ENCODE measurements at regions not wholly inside any gene's neighbourhood (a gene's known extent, or its start where the extent isn't known, plus 50 kb on each side); places are given as distances from the start of the nearest gene placed in this dataset.

GRCh38 chr14:71308671-71309070, 401.4 kb downstream of the PCNX1 start:
- H2AFZ ChIP-seq (ENCODE audit: low read depth, low read length): no peak overlapping the region
- DNase-seq (ENCODE audit: low read depth) (no peak), FAIRE-seq (no peak)
- H3K4me3 Mint-ChIP-seq (ENCODE audit: unreplicated experiment): no peak overlapping the region
- no peak overlapping the region for H3K4me2 ChIP-seq (ENCODE audit: low read length)
- H3K36me3 ChIP-seq (ENCODE audit: insufficient read depth, low read length): no peaks in the 10 kb centered on the region
- peaks cover 7% of the 10 kb centered on the region for H3K9me3 ChIP-seq (ENCODE audit: insufficient read depth, low read depth, low read length)
- H3K9ac ChIP-seq (ENCODE audit: low read length): no peak overlapping the region
- H3K36me3 Mint-ChIP-seq (ENCODE audit: low read depth, unreplicated experiment): peaks cover 5% of the 10 kb centered on the region
- no peaks in the 10 kb centered on the region for H3K4me1 ChIP-seq (ENCODE audit: insufficient read depth, low read length)
- H3K27me3 ChIP-seq (ENCODE audit: insufficient read depth, low read length): no peaks in the 10 kb centered on the region
- H3K4me3 ChIP-seq (ENCODE audit: insufficient read depth, low read depth, low read length): no peak overlapping the region
- peaks cover 28% of the 10 kb centered on the region for H3K9me3 Mint-ChIP-seq (ENCODE audit: unreplicated experiment)
- no peaks in the 10 kb centered on the region for H3K79me2 ChIP-seq (ENCODE audit: insufficient read depth, low read length)
- H3K4me1 Mint-ChIP-seq (ENCODE audit: low read depth, unreplicated experiment): no peaks in the 10 kb centered on the region
- H3K27me3 Mint-ChIP-seq (ENCODE audit: low read depth, unreplicated experiment): no peaks in the 10 kb centered on the region
- no peak overlapping the region for H3K27ac Mint-ChIP-seq (ENCODE audit: unreplicated experiment)
- TF ChIP-seq CTCF (IDR thresholded peaks at IDR 0.05; ENCODE audit: insufficient read depth, low read depth, low read length): no peak
- no peak for TF ChIP-seq EZH2 (IDR thresholded peaks at IDR 0.05; ENCODE audit: insufficient read depth, low read length)
- H4K20me1 ChIP-seq (ENCODE audit: insufficient read depth, low read length): no peaks in the 10 kb centered on the region
- no peak overlapping the region for H3K27ac ChIP-seq (ENCODE audit: low read depth, low read length)

- Mint-ChIP-seq H3K9me3 (ENCODE audit: unreplicated experiment) (peaks cover 24% of the 10 kb centered on the region), H3K27me3 (ENCODE audit: low read depth, unreplicated experiment) (no peaks in the 10 kb centered on the region), H3K4me1 (ENCODE audit: low read depth, unreplicated experiment) (no peaks in the 10 kb centered on the region), H3K4me3 (ENCODE audit: unreplicated experiment) (no peak overlapping the region), H3K27ac (ENCODE audit: unreplicated experiment) (no peak overlapping the region), H3K36me3 (ENCODE audit: low read depth, unreplicated experiment) (peaks cover 2% of the 10 kb centered on the region)
- no peak for TF ChIP-seq EZH2 (IDR thresholded peaks at IDR 0.05; ENCODE audit: insufficient read depth, low read length)
- no peak for TF ChIP-seq CTCF (IDR thresholded peaks at IDR 0.05; ENCODE audit: insufficient read depth, low read depth, low read length)
- Histone ChIP-seq H3K36me3 (ENCODE audit: insufficient read depth, low read length) (no peaks in the 10 kb centered on the region), H3K27ac (ENCODE audit: low read depth, low read length) (no peak overlapping the region), H3K4me2 (ENCODE audit: low read length) (no peak overlapping the region), H2AFZ (ENCODE audit: low read depth, low read length) (no peak overlapping the region), H4K20me1 (ENCODE audit: insufficient read depth, low read length) (no peaks in the 10 kb centered on the region), H3K27me3 (ENCODE audit: insufficient read depth, low read length) (no peaks in the 10 kb centered on the region), H3K4me3 (ENCODE audit: insufficient read depth, low read depth, low read length) (no peak overlapping the region), H3K9ac (ENCODE audit: low read length) (no peak overlapping the region), H3K9me3 (ENCODE audit: insufficient read depth, low read depth, low read length) (peaks cover 4% of the 10 kb centered on the region), H3K4me1 (ENCODE audit: insufficient read depth, low read length) (no peaks in the 10 kb centered on the region), H3K79me2 (ENCODE audit: insufficient read depth, low read length) (no peaks in the 10 kb centered on the region)
- FAIRE-seq (no peak), DNase-seq (ENCODE audit: low read depth) (no peak)
These were observed 402.5 kb downstream of the PCNX1 start for GRCh38 chr14:71309756-71310155.

GRCh38 chr14:71311061-71311460, 403.8 kb downstream of the PCNX1 start:
- Histone ChIP-seq H4K20me1 (ENCODE audit: insufficient read depth, low read length) (no peaks in the 10 kb centered on the region), H2AFZ (ENCODE audit: low read depth, low read length) (no peak overlapping the region), H3K9me3 (ENCODE audit: insufficient read depth, low read depth, low read length) (no peaks in the 10 kb centered on the region), H3K4me2 (ENCODE audit: low read length) (no peak overlapping the region), H3K36me3 (ENCODE audit: insufficient read depth, low read length) (no peaks in the 10 kb centered on the region), H3K4me3 (ENCODE audit: insufficient read depth, low read depth, low read length) (no peak overlapping the region), H3K27ac (ENCODE audit: low read depth, low read length) (no peak overlapping the region), H3K4me1 (ENCODE audit: insufficient read depth, low read length) (no peaks in the 10 kb centered on the region), H3K9ac (ENCODE audit: low read length) (no peak overlapping the region), H3K27me3 (ENCODE audit: insufficient read depth, low read length) (no peaks in the 10 kb centered on the region), H3K79me2 (ENCODE audit: insufficient read depth, low read length) (no peaks in the 10 kb centered on the region)
- Mint-ChIP-seq H3K36me3 (ENCODE audit: low read depth, unreplicated experiment) (no peaks in the 10 kb centered on the region), H3K27ac (ENCODE audit: unreplicated experiment) (no peak overlapping the region), H3K4me1 (ENCODE audit: low read depth, unreplicated experiment) (no peaks in the 10 kb centered on the region), H3K9me3 (ENCODE audit: unreplicated experiment) (peaks cover 13% of the 10 kb centered on the region), H3K27me3 (ENCODE audit: low read depth, unreplicated experiment) (peaks cover 3% of the 10 kb centered on the region), H3K4me3 (ENCODE audit: unreplicated experiment) (no peak overlapping the region)
- TF ChIP-seq CTCF (IDR thresholded peaks at IDR 0.05; ENCODE audit: insufficient read depth, low read depth, low read length): no peak
- TF ChIP-seq EZH2 (IDR thresholded peaks at IDR 0.05; ENCODE audit: insufficient read depth, low read length): no peak
- DNase-seq (ENCODE audit: low read depth) (no peak), FAIRE-seq (no peak)
